Keratinocyte (primary cell): ENCODE measurements at regions not wholly inside any gene's neighbourhood (a gene's known extent, or its start where the extent isn't known, plus 50 kb on each side); places are given as distances from the start of the nearest gene placed in this dataset.
A peak's percentile ranks its signal among the peaks of the same experiment; 100 is the strongest.

ENCODE experiments used
- DNase-seq: peaks from one replicate; pipeline ENCODE4 v3.0.0-alpha.2; 2011; ENCODE audit warnings: low read depth, missing footprints, low spot score
- FAIRE-seq: peaks from 2 replicates; lab custom pipeline; 2011; peaks lifted over from hg19 to GRCh38; lab: Jason Lieb, UNC
- H2AFZ ChIP-seq: 2 replicates; pipeline ENCODE4 v1.6.0; 2012; ENCODE audit warnings: low read length, control low read depth, inconsistent platforms; ENCODE audit not compliant: control insufficient read depth
- H3K27ac ChIP-seq: 2 replicates; pipeline ENCODE4 v1.5.1; 2011; ENCODE audit warnings: low read length; ENCODE audit not compliant: control insufficient read depth, insufficient read depth
- H3K27me3 ChIP-seq: 3 replicates; pipeline ENCODE4 v1.6.0; 2011; ENCODE audit warnings: low read length; ENCODE audit not compliant: control insufficient read depth, insufficient read depth; ENCODE audit errors: extremely low read depth
- H3K36me3 ChIP-seq, 2 experiments: 2 replicates in 1 of 2; 3 replicates in 1 of 2; pipeline ENCODE4 v1.5.1; 2011; ENCODE audit warnings: low read length in 2 of 2, mild to moderate bottlenecking in 1 of 2; ENCODE audit not compliant: control insufficient read depth in 2 of 2, insufficient read depth in 2 of 2; ENCODE audit errors: extremely low read depth in 1 of 2
- H3K4me1 ChIP-seq: 3 replicates; pipeline ENCODE4 v1.5.1; 2011; ENCODE audit warnings: low read length; ENCODE audit not compliant: control insufficient read depth, insufficient read depth; ENCODE audit errors: extremely low read depth
- H3K4me2 ChIP-seq: 3 replicates; pipeline ENCODE4 v1.6.0; 2011; ENCODE audit warnings: low read depth, low read length; ENCODE audit not compliant: control insufficient read depth, insufficient read depth; ENCODE audit errors: extremely low read depth
- H3K4me3 ChIP-seq, 3 experiments: fragments of 200-600 bp in 1 of 3; sonication (generic) in 1 of 3; 2 replicates in 2 of 3; 3 replicates in 1 of 3; pipeline ENCODE4 v1.5.1; 2011 to 2016; ENCODE audit warnings: low read length in 3 of 3, mild to moderate bottlenecking in 3 of 3, control low read depth in 2 of 3, inconsistent platforms in 1 of 3, low read depth in 1 of 3, mixed read lengths in 1 of 3, mixed run types in 1 of 3, moderate library complexity in 1 of 3; ENCODE audit not compliant: control insufficient read depth in 2 of 3, insufficient read depth in 2 of 3; ENCODE audit errors: extremely low read depth in 1 of 3
- H3K79me2 ChIP-seq: 2 replicates; pipeline ENCODE4 v1.6.0; 2012; ENCODE audit warnings: low read length; ENCODE audit not compliant: control insufficient read depth, insufficient read depth
- H3K9ac ChIP-seq: 3 replicates; pipeline ENCODE4 v1.6.0; 2011; ENCODE audit warnings: low read length; ENCODE audit not compliant: control insufficient read depth, insufficient read depth; ENCODE audit errors: extremely low read depth
- H3K9me1 ChIP-seq: 3 replicates; pipeline ENCODE4 v1.6.0; 2011; ENCODE audit warnings: low read length; ENCODE audit not compliant: control insufficient read depth, insufficient read depth; ENCODE audit errors: extremely low read depth
- H3K9me3 ChIP-seq: 2 replicates; pipeline ENCODE4 v1.5.1; 2012; ENCODE audit warnings: low read depth, low read length; ENCODE audit not compliant: control insufficient read depth
- H4K20me1 ChIP-seq: 3 replicates; pipeline ENCODE4 v1.6.0; 2011; ENCODE audit warnings: low read length; ENCODE audit not compliant: control insufficient read depth, insufficient read depth; ENCODE audit errors: extremely low read depth
- EZH2 ChIP-seq: IDR thresholded peaks from one replicate; pipeline ENCODE4 v1.6.1; 2012; ENCODE audit warnings: inconsistent platforms, mild to moderate bottlenecking, low read length, moderate library complexity
- dilution Hi-C: fragments of 300-500 bp; cut with MboI; formaldehyde crosslinking; loops from one replicate; pipeline ENCODE4 v1.7.0; 2020; ENCODE audit warnings: low sequenced_read_pairs; ENCODE audit not compliant: extremely low pct_ligation_motif_present
- TF ChIP-seq, protein P1 (sequence below), 3 experiments: IDR thresholded peaks in 1 of 3; conservative IDR thresholded peaks in 1 of 3; optimal IDR thresholded peaks in 1 of 3; 2 replicates in 2 of 3; 3 replicates in 1 of 3; pipeline versions ENCODE3 to v1.5.1; 2011; ENCODE audit warnings: low read length in 3 of 3, mild to moderate bottlenecking in 3 of 3, moderate library complexity in 2 of 3, control low read depth in 1 of 3, inconsistent platforms in 1 of 3; ENCODE audit not compliant: insufficient read depth in 2 of 3; ENCODE audit errors: extremely low read depth in 1 of 3

DNA sequence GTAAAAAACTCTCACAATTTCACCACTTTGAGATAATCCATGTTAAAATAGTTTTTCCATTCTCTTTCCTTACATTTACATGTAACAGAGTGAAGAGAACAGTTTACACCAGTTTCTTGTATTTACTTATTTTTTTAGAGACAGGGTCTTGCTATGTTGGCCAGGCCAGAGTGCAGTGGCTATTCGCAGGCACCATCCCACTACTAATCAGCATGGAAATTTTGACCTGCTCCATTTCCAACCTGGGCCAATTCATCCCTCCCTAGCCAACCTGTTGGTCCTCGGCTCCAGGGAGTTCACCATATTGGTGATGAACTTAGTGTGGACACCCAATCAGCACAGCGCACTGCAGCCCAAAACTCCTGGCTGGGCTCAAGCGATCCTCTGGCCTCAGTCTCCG lies 74.1 kb downstream of the LYZL2 start:
- Histone ChIP-seq H4K20me1 (no peaks in the 10 kb centered on the region), H3K79me2 (no peaks in the 10 kb centered on the region), H3K27me3 (no peaks in the 10 kb centered on the region), H3K4me1 (peaks cover 14% of the 10 kb centered on the region), H3K4me3 (no peak overlapping the region), H3K9me1 (no peaks in the 10 kb centered on the region), H2AFZ (no peak overlapping the region), H3K36me3 (no peaks in the 10 kb centered on the region), H3K9ac (no peak overlapping the region), H3K4me2 (no peak overlapping the region), H3K27ac (no peak overlapping the region), H3K9me3 (no peaks in the 10 kb centered on the region)
- TF ChIP-seq, protein P1, sequence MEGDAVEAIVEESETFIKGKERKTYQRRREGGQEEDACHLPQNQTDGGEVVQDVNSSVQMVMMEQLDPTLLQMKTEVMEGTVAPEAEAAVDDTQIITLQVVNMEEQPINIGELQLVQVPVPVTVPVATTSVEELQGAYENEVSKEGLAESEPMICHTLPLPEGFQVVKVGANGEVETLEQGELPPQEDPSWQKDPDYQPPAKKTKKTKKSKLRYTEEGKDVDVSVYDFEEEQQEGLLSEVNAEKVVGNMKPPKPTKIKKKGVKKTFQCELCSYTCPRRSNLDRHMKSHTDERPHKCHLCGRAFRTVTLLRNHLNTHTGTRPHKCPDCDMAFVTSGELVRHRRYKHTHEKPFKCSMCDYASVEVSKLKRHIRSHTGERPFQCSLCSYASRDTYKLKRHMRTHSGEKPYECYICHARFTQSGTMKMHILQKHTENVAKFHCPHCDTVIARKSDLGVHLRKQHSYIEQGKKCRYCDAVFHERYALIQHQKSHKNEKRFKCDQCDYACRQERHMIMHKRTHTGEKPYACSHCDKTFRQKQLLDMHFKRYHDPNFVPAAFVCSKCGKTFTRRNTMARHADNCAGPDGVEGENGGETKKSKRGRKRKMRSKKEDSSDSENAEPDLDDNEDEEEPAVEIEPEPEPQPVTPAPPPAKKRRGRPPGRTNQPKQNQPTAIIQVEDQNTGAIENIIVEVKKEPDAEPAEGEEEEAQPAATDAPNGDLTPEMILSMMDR (optimal IDR thresholded peaks at IDR 0.05 in 1 of 3, IDR thresholded peaks at IDR 0.05 in 1 of 3, conservative IDR thresholded peaks at IDR 0.05 in 1 of 3; ENCODE audit: extremely low read depth in 1 of 3, insufficient read depth in 2 of 3, low read length in 3 of 3) = no peak
- TF ChIP-seq EZH2 = no peak
- FAIRE-seq = no peak
- dilution Hi-C loops = no loop called here
- DNase-seq = no peak

GRCh38 chr10:30554440-30554825 lies 75.1 kb downstream of the LYZL2 start:
- no peak overlapping the region for H2AFZ ChIP-seq
- no peaks in the 10 kb centered on the region for H3K36me3 ChIP-seq
- H3K79me2 ChIP-seq = no peaks in the 10 kb centered on the region
- TF ChIP-seq EZH2 = no peak
- TF ChIP-seq, protein P1 (optimal IDR thresholded peaks at IDR 0.05 in 1 of 3, IDR thresholded peaks at IDR 0.05 in 1 of 3, conservative IDR thresholded peaks at IDR 0.05 in 1 of 3; ENCODE audit: extremely low read depth in 1 of 3, insufficient read depth in 2 of 3, low read length in 3 of 3) = no peak
- H3K9ac ChIP-seq = no peak overlapping the region
- no peaks in the 10 kb centered on the region for H3K9me1 ChIP-seq
- no peaks in the 10 kb centered on the region for H3K9me3 ChIP-seq
- DNase-seq (no peak), FAIRE-seq (no peak)
- peaks cover 14% of the 10 kb centered on the region for H3K4me1 ChIP-seq
- H3K27ac ChIP-seq = no peak overlapping the region
- no peaks in the 10 kb centered on the region for H3K27me3 ChIP-seq
- H4K20me1 ChIP-seq = no peaks in the 10 kb centered on the region
- H3K4me3 ChIP-seq = no peak overlapping the region
- dilution Hi-C loops = no loop called here
- H3K4me2 ChIP-seq = peak overlapping the region; percentile 58
